SK-N-SH (cell line): ENCODE measurements at regions not wholly inside any gene's neighbourhood (a gene's known extent, or its start where the extent isn't known, plus 50 kb on each side); places are given as distances from the start of the nearest gene placed in this dataset.

ENCODE experiments used
- CTCF ChIA-PET: fragments of 300-600, 350-600 bp; formaldehyde crosslinking; extraction: SDS; loops from one replicate; lab custom pipeline; 2021; lab: Yijun Ruan, JAX
- POLR2A ChIA-PET: fragments of 350-600 bp; sonication (Branson Sonifier 250); formaldehyde crosslinking; extraction: SDS; loops from one replicate; lab custom pipeline; 2020; ENCODE audit warnings: antibody characterized with exemption, inconsistent platforms; lab: Yijun Ruan, JAX
- DNase-seq: peaks from one replicate; pipeline ENCODE4 v3.0.0; 2012
- H2AFZ ChIP-seq: fragments of 200-600 bp; sonication (generic); 2 replicates; pipeline ENCODE4 v1.8.1; 2016; ENCODE audit warnings: antibody characterized with exemption, mild to moderate bottlenecking, low read depth
- H3F3A ChIP-seq: fragments of 200-600 bp; sonication (generic); replicated peaks from 2 replicates; pipeline ENCODE3; 2016; ENCODE audit warnings: antibody characterized with exemption, mild to moderate bottlenecking; ENCODE audit not compliant: insufficient read depth
- H3K27ac ChIP-seq, 2 experiments: fragments of 200-500 bp in 1 of 2; fragments of 200-600 bp in 1 of 2; sonication (Bioruptor generic) in 1 of 2; sonication (generic), shearing (Covaris generic) in 1 of 2; 2 replicates each; pipeline versions ENCODE4 v1.5.1 to v1.6.1; 2014 to 2016; ENCODE audit warnings: low read depth in 2 of 2, inconsistent platforms in 1 of 2, low read length in 1 of 2, mild to moderate bottlenecking in 1 of 2, mixed read lengths in 1 of 2
- H3K27me3 ChIP-seq: fragments of 200-600 bp; sonication (generic), shearing (Covaris generic); 2 replicates; pipeline ENCODE4 v1.6.1; 2016; ENCODE audit warnings: mixed run types; ENCODE audit not compliant: insufficient read depth
- H3K36me3 ChIP-seq, 2 experiments: fragments of 200-500 bp in 1 of 2; fragments of 200-600 bp in 1 of 2; sonication (Bioruptor generic) in 1 of 2; sonication (generic) in 1 of 2; replicated peaks in 1 of 2; 2 replicates each; pipeline versions ENCODE3 to v1.5.1; 2014 to 2016; ENCODE audit warnings: low read length in 1 of 2, mild to moderate bottlenecking in 1 of 2; ENCODE audit not compliant: insufficient read depth in 2 of 2, control insufficient read depth in 1 of 2
- H3K4me1 ChIP-seq, 2 experiments: fragments of 200-500 bp in 1 of 2; fragments of 200-600 bp in 1 of 2; sonication (Bioruptor generic) in 1 of 2; sonication (generic), shearing (Covaris generic) in 1 of 2; 2 replicates each; pipeline versions ENCODE4 v1.5.1 to v1.6.1; 2014 to 2016; ENCODE audit warnings: low read depth in 1 of 2, low read length in 1 of 2, mixed run types in 1 of 2; ENCODE audit not compliant: insufficient read depth in 2 of 2, control insufficient read depth in 1 of 2
- H3K4me2 ChIP-seq: fragments of 200-600 bp; sonication (generic), shearing (Covaris generic); 2 replicates; pipeline ENCODE4 v1.6.1; 2017; ENCODE audit warnings: mixed run types
- H3K4me3 ChIP-seq, 2 experiments: fragments of 200-500 bp in 1 of 2; fragments of 200-600 bp in 1 of 2; sonication (Bioruptor generic) in 1 of 2; sonication (generic), shearing (Covaris generic) in 1 of 2; 2 replicates each; pipeline versions ENCODE4 v1.5.1 to v1.8.1; 2014 to 2016; ENCODE audit warnings: low read depth in 2 of 2, inconsistent platforms in 1 of 2, low read length in 1 of 2, mild to moderate bottlenecking in 1 of 2, mixed read lengths in 1 of 2, moderate library complexity in 1 of 2
- H3K79me2 ChIP-seq: fragments of 200-600 bp; sonication (generic); 2 replicates; pipeline ENCODE4 v1.8.1; 2017; ENCODE audit warnings: mild to moderate bottlenecking; ENCODE audit not compliant: insufficient read depth
- H3K9ac ChIP-seq: fragments of 200-600 bp; sonication (generic); 2 replicates; pipeline ENCODE4 v1.6.1; 2017; ENCODE audit warnings: mixed run types
- H3K9me2 ChIP-seq: fragments of 200-600 bp; sonication (generic); 2 replicates; pipeline ENCODE4 v1.6.1; 2017; ENCODE audit warnings: mixed run types
- H3K9me3 ChIP-seq: fragments of 200-600 bp; sonication (generic); 2 replicates; pipeline ENCODE4 v1.6.1; 2017; ENCODE audit warnings: mixed run types, mild to moderate bottlenecking, moderate library complexity
- H4K20me1 ChIP-seq: fragments of 200-600 bp; sonication (generic); 2 replicates; pipeline ENCODE4 v1.6.1; 2017; ENCODE audit warnings: mild to moderate bottlenecking, mixed run types; ENCODE audit not compliant: insufficient read depth
- CHD2 ChIP-seq: fragments of 150-350 bp; IDR thresholded peaks from 2 replicates; pipeline ENCODE4 v1.6.1; 2018; ENCODE audit warnings: low read length; ENCODE audit not compliant: partially characterized antibody
- EP300 ChIP-seq, 2 experiments: IDR thresholded peaks; 2 replicates each; pipeline versions ENCODE4 v1.4.0 to v1.6.1; 2012; ENCODE audit warnings: borderline replicate concordance in 1 of 2, low read depth in 1 of 2, low read length in 1 of 2
- FOSL2 ChIP-seq: IDR thresholded peaks from 2 replicates; pipeline ENCODE4 v1.4.0; 2012; ENCODE audit warnings: low read depth, mild to moderate bottlenecking, moderate library complexity, borderline replicate concordance
- GABPA ChIP-seq: IDR thresholded peaks from 2 replicates; pipeline ENCODE4 v1.4.0; 2012; ENCODE audit warnings: low read depth, mild to moderate bottlenecking
- GATA2 ChIP-seq: sonication (generic); formaldehyde crosslinking; IDR thresholded peaks from 2 replicates; pipeline ENCODE4 v1.5.0; 2020; ENCODE audit warnings: mild to moderate bottlenecking, missing genetic modification reagents
- JUND ChIP-seq: IDR thresholded peaks from 2 replicates; pipeline ENCODE4 v1.4.0; 2012
- MEF2A ChIP-seq: IDR thresholded peaks from 2 replicates; pipeline ENCODE4 v1.4.0; 2012; ENCODE audit warnings: low read depth, borderline replicate concordance
- MXI1 ChIP-seq: IDR thresholded peaks from 2 replicates; pipeline ENCODE4 v1.6.1; 2012; ENCODE audit warnings: mild to moderate bottlenecking, low read depth, low read length, improper control_type of control experiment
- NFIC ChIP-seq: IDR thresholded peaks from 2 replicates; pipeline ENCODE4 v1.4.0; 2012; ENCODE audit warnings: borderline replicate concordance
- NRF1 ChIP-seq: IDR thresholded peaks from 2 replicates; pipeline ENCODE4 v1.6.1; 2012; ENCODE audit warnings: low read depth, mild to moderate bottlenecking, low read length
- RFX5 ChIP-seq: IDR thresholded peaks from 2 replicates; pipeline ENCODE4 v1.6.1; 2012; ENCODE audit warnings: mild to moderate bottlenecking, improper control_type of control experiment, low read length
- SIN3A ChIP-seq: IDR thresholded peaks from 2 replicates; pipeline ENCODE4 v1.6.1; 2012; ENCODE audit warnings: low read depth, mild to moderate bottlenecking, low read length, moderate library complexity, borderline replicate concordance
- TCF12 ChIP-seq: IDR thresholded peaks from 2 replicates; pipeline ENCODE4 v1.4.0; 2012
- USF1 ChIP-seq: IDR thresholded peaks from 2 replicates; pipeline ENCODE4 v1.4.0; 2012; ENCODE audit warnings: low read depth, borderline replicate concordance
- YY1 ChIP-seq: IDR thresholded peaks from 2 replicates; pipeline ENCODE4 v1.4.0; 2012; ENCODE audit warnings: low read depth, mild to moderate bottlenecking
- WGBS: methylation state at CpG from one replicate; pipeline ENCODE4 v1.1.6; 2017; ENCODE audit warnings: low lambda C conversion rate; 5-methylcytosine and 5-hydroxymethylcytosine counted together
- TF ChIP-seq, protein P1 (sequence below): fragments of 150-350 bp; IDR thresholded peaks from 2 replicates; pipeline ENCODE4 v1.6.1; 2016; ENCODE audit warnings: mild to moderate bottlenecking, low read depth, low read length
- TF ChIP-seq, protein P2 (sequence below): fragments of 200-600 bp; sonication (generic); IDR thresholded peaks from 2 replicates; pipeline ENCODE4 v1.6.1; 2017; ENCODE audit warnings: antibody characterized with exemption, mild to moderate bottlenecking, moderate library complexity

DNA sequence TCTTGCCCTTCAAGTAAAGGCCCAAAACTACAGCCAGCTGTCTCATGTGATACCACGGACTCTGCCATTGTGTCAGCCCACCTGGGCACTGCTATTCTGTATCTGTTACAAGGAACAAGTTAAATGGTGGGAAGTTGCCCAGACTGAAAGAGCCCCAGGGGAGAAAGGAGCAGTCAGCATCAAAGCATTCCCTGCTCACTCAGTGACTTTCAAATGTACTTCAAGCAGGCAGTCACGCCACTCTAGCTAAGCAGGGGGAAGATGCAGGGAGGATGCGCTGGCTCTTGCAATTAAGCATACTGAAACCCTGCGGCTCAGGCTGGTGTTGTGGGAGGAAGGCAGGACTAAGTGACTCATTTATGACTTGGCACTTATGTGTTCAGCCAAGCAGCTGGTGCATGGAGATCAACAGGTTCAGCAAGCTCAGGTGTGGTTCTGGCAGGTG lies 1249.6 kb downstream of the TYW1 start (continued):
- TF ChIP-seq EP300 (IDR thresholded peaks at IDR 0.05; ENCODE audit: borderline replicate concordance in 1 of 2, low read depth in 1 of 2, low read length in 1 of 2) (no peak), GATA2 (CRISPR knock-in tag) (no peak), TCF12 (no peak), SIN3A (no peak), MEF2A (no peak)

GRCh38 chr7:68247126-68247525 lies 1250.5 kb downstream of the TYW1 start:
- Histone ChIP-seq H3K9me2 (no peaks in the 10 kb centered on the region), H4K20me1 (no peaks in the 10 kb centered on the region), H3K27ac (no peak overlapping the region), H3K4me2 (no peak overlapping the region), H3K4me1 (no peaks in the 10 kb centered on the region), H3K9ac (no peak overlapping the region), H3K79me2 (no peaks in the 10 kb centered on the region), H2AFZ (no peak overlapping the region), H3K9me3 (no peaks in the 10 kb centered on the region; the same call in 1 of the 2 replicates), H3K36me3 (no peaks in the 10 kb centered on the region), H3F3A (peaks cover 6% of the 10 kb centered on the region), H3K27me3 (no peaks in the 10 kb centered on the region), H3K4me3 (no peak overlapping the region)
- CTCF ChIA-PET = interaction anchor here (0.6 kb wide), 1 partner anchor 54 kb away, joined by 3 read pairs; no protein-coding TSS in a partner anchor
- WGBS = 57% methylated on average over 7 of the region's 7 CpGs
- POLR2A ChIA-PET = no interaction called here
- no peak for DNase-seq
- no peak for TF ChIP-seq EP300 (IDR thresholded peaks at IDR 0.05; ENCODE audit: borderline replicate concordance in 1 of 2, low read depth in 1 of 2, low read length in 1 of 2)
- no peak for TF ChIP-seq USF1
- no peak for TF ChIP-seq GABPA
- no peak for TF ChIP-seq YY1
- TF ChIP-seq TCF12 = no peak
- TF ChIP-seq FOSL2 = no peak
- TF ChIP-seq, protein P1, sequence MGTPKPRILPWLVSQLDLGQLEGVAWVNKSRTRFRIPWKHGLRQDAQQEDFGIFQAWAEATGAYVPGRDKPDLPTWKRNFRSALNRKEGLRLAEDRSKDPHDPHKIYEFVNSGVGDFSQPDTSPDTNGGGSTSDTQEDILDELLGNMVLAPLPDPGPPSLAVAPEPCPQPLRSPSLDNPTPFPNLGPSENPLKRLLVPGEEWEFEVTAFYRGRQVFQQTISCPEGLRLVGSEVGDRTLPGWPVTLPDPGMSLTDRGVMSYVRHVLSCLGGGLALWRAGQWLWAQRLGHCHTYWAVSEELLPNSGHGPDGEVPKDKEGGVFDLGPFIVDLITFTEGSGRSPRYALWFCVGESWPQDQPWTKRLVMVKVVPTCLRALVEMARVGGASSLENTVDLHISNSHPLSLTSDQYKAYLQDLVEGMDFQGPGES = no peak
- TF ChIP-seq RFX5 = no peak
- TF ChIP-seq NFIC = no peak

DNA sequence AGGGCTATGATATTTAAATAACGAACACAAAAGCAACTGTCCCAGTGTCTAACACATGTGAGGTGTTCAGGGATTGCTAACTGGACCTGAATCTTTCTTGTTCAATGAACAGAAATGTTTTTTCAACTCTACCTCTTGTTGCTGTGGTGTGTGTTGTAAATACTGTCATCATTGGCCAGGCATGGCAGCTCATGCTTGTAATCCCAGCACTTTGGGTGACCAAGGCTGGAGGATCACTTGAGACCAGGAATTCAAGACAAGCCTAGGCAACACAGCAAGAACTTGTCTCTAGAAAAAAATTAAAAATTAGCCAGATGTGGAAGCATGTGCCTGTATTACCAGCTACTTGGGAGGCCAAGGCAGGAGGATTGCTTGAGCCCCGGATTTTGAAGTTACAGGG lies 1250.9 kb downstream of the TYW1 start:
- Histone ChIP-seq H4K20me1 (no peaks in the 10 kb centered on the region), H3K36me3 (no peaks in the 10 kb centered on the region), H3K27me3 (no peaks in the 10 kb centered on the region), H3K79me2 (no peaks in the 10 kb centered on the region), H3F3A (peaks cover 6% of the 10 kb centered on the region), H3K9me3 (no peaks in the 10 kb centered on the region; the same call in 1 of the 2 replicates), H3K4me2 (no peak overlapping the region), H3K27ac (no peak overlapping the region), H3K9me2 (no peaks in the 10 kb centered on the region), H2AFZ (no peak overlapping the region), H3K4me3 (no peak overlapping the region), H3K9ac (no peak overlapping the region), H3K4me1 (no peaks in the 10 kb centered on the region)
- no peak for TF ChIP-seq NRF1
- TF ChIP-seq MXI1 = no peak
- TF ChIP-seq CHD2 = no peak
- no peak for TF ChIP-seq JUND
- no peak for TF ChIP-seq EP300 (IDR thresholded peaks at IDR 0.05; ENCODE audit: borderline replicate concordance in 1 of 2, low read depth in 1 of 2, low read length in 1 of 2)
- TF ChIP-seq, protein P2, sequence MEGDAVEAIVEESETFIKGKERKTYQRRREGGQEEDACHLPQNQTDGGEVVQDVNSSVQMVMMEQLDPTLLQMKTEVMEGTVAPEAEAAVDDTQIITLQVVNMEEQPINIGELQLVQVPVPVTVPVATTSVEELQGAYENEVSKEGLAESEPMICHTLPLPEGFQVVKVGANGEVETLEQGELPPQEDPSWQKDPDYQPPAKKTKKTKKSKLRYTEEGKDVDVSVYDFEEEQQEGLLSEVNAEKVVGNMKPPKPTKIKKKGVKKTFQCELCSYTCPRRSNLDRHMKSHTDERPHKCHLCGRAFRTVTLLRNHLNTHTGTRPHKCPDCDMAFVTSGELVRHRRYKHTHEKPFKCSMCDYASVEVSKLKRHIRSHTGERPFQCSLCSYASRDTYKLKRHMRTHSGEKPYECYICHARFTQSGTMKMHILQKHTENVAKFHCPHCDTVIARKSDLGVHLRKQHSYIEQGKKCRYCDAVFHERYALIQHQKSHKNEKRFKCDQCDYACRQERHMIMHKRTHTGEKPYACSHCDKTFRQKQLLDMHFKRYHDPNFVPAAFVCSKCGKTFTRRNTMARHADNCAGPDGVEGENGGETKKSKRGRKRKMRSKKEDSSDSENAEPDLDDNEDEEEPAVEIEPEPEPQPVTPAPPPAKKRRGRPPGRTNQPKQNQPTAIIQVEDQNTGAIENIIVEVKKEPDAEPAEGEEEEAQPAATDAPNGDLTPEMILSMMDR = no peak
- TF ChIP-seq FOSL2 = no peak
- ChIA-PET CTCF (interaction anchor here (0.6 to 0.8 kb wide), 3 partner anchors 23 to 622 kb away, joined by 3 to 4 read pairs (median 3); no protein-coding TSS in a partner anchor), POLR2A (no interaction called here)
- DNase-seq = no peak
- WGBS = 14% methylated on average over 2 of the region's 2 CpGs
